WTC11 (cell line): ENCODE measurements at regions not wholly inside any gene's neighbourhood (a gene's known extent, or its start where the extent isn't known, plus 50 kb on each side); places are given as distances from the start of the nearest gene placed in this dataset.

Experiments used
- ATAC-seq: fragments of 200-7000 bp; cut with Tn5 transposase; 2 replicates; pipeline ENCODE4 v1.10.0; 2021; ENCODE audit warnings: mild to moderate bottlenecking, moderate library complexity
- CTCF ChIA-PET: fragments of 300-600 bp; sonication (Branson Sonifier 250); formaldehyde crosslinking; loops from one replicate; lab custom pipeline; 2021; ENCODE audit warnings: antibody characterized with exemption; lab: Charles Lee
- POLR2A ChIA-PET: fragments of 350-600 bp; sonication (Branson Sonifier 250); formaldehyde crosslinking; loops from one replicate; lab custom pipeline; 2021; ENCODE audit warnings: antibody characterized with exemption; lab: Charles Lee
- DNase-seq: peaks from one replicate; pipeline ENCODE4 v3.0.0; 2021; ENCODE audit warnings: low spot score
- H3K27ac Mint-ChIP-seq: 2 replicates; pipeline ENCODE4 v1.8.0; 2021; ENCODE audit warnings: mixed read lengths
- H3K27me3 Mint-ChIP-seq: 2 replicates; pipeline ENCODE4 v1.8.0; 2021; ENCODE audit warnings: low read depth, mild to moderate bottlenecking, moderate library complexity, mixed read lengths
- H3K36me3 Mint-ChIP-seq: 2 replicates; pipeline ENCODE4 v1.8.0; 2021; ENCODE audit warnings: mixed read lengths
- H3K4me1 Mint-ChIP-seq: 2 replicates; pipeline ENCODE4 v1.8.0; 2022; ENCODE audit warnings: mixed read lengths
- H3K4me3 Mint-ChIP-seq: 2 replicates; pipeline ENCODE4 v1.8.0; 2021; ENCODE audit warnings: mild to moderate bottlenecking, moderate library complexity, mixed read lengths
- H3K9me3 Mint-ChIP-seq: 2 replicates; pipeline ENCODE4 v1.8.0; 2021; ENCODE audit warnings: mixed read lengths
- ATF3 ChIP-seq: sonication (generic); formaldehyde crosslinking; conservative IDR thresholded peaks from 2 replicates; pipeline ENCODE4 v1.8.1; 2022; ENCODE audit warnings: mild to moderate bottlenecking, missing genetic modification reagents
- CDX4 ChIP-seq: fragments of 250-450 bp; sonication (Bioruptor Pico); IDR thresholded peaks from 2 replicates; pipeline ENCODE4 v1.9.0; 2021; ENCODE audit warnings: moderate library complexity, mild to moderate bottlenecking, inconsistent platforms, borderline replicate concordance
- ELF4 ChIP-seq: sonication (generic); formaldehyde crosslinking; IDR thresholded peaks from 2 replicates; pipeline ENCODE4 v1.8.1; 2022; ENCODE audit warnings: low read depth, mild to moderate bottlenecking, moderate library complexity, missing genetic modification reagents
- JAZF1 ChIP-seq: fragments of 250-450 bp; sonication (Bioruptor Pico); IDR thresholded peaks from 2 replicates; pipeline ENCODE4 v1.9.0; 2021; ENCODE audit warnings: moderate library complexity, mild to moderate bottlenecking, inconsistent platforms
- MLX ChIP-seq: sonication (generic); formaldehyde crosslinking; IDR thresholded peaks from 2 replicates; pipeline ENCODE4 v1.8.1; 2023; ENCODE audit warnings: mild to moderate bottlenecking, missing genetic modification reagents, moderate library complexity
- PRDM15 ChIP-seq: sonication (generic); formaldehyde crosslinking; IDR thresholded peaks from 2 replicates; pipeline ENCODE4 v1.8.0; 2022; ENCODE audit warnings: missing genetic modification reagents
- RORB ChIP-seq: fragments of 250-450 bp; sonication (Bioruptor Pico); IDR thresholded peaks from 2 replicates; pipeline ENCODE4 v1.9.0; 2021; ENCODE audit warnings: mild to moderate bottlenecking
- USF1 ChIP-seq: sonication (generic); formaldehyde crosslinking; IDR thresholded peaks from 2 replicates; pipeline ENCODE4 v1.8.0; 2022; ENCODE audit warnings: mild to moderate bottlenecking, missing genetic modification reagents
- ZNF396 ChIP-seq: fragments of 250-450 bp; sonication (Bioruptor Pico); IDR thresholded peaks from 2 replicates; pipeline ENCODE4 v1.8.0; 2021; ENCODE audit warnings: mild to moderate bottlenecking, moderate library complexity, borderline replicate concordance
- ZNF425 ChIP-seq: fragments of 250-450 bp; sonication (Bioruptor Pico); conservative IDR thresholded peaks from 2 replicates; pipeline ENCODE4 v1.9.0; 2021; ENCODE audit warnings: mild to moderate bottlenecking
- TF ChIP-seq, protein P1 (sequence below): fragments of 200-600 bp; IDR thresholded peaks from 2 replicates; pipeline ENCODE4 v1.8.0; 2022; ENCODE audit warnings: antibody characterized with exemption
- TF ChIP-seq, protein P2 (sequence below): sonication (generic); formaldehyde crosslinking; IDR thresholded peaks from 2 replicates; pipeline ENCODE4 v1.8.1; 2023; ENCODE audit warnings: mild to moderate bottlenecking, missing genetic modification reagents, borderline replicate concordance

DNA sequence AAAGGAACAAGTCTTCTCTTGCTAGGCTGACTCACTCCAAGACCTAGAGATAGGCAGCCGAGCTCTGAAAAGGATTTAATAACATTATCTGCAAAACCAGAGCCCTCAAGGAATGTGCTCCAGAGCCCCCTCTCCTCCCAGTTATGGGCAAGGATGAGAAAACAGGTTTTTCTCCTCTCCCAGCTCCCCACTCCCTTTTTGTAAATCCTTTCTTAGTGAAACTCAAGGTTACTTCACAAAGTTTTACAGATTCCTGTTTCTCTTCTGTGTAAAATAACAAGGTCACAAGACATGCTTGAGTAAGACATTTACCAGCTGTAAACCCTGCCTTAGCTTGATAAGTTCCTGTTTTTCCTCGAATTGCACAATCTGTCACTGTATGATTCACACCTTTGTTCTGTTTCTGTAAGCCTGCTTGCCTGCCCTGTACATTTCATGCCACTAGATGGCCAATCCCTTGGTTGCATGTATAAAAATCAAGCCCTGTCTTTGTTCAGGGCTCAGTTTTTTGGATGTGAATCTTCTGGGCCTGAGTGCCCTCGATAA lies 489.4 kb downstream of the KCNA4 start:
- CTCF ChIA-PET: interaction anchor here (1.0 kb wide), 1 partner anchor 107 kb away, joined by 4 read pairs; no protein-coding TSS in a partner anchor
- TF ChIP-seq ATF3 (CRISPR knock-in tag) (no peak), MLX (CRISPR knock-in tag) (no peak), RORB (CRISPR knock-in tag) (no peak), ELF4 (CRISPR knock-in tag) (no peak), ZNF396 (CRISPR knock-in tag) (no peak), ZNF425 (CRISPR knock-in tag) (no peak), CDX4 (CRISPR knock-in tag) (no peak)
- peaks cover 5% of the 10 kb centered on the region; the same call in 1 of the 2 replicates for H3K27me3 Mint-ChIP-seq
- no peak overlapping the region for H3K27ac Mint-ChIP-seq
- H3K4me1 Mint-ChIP-seq: peaks cover 1% of the 10 kb centered on the region
- POLR2A ChIA-PET: no interaction called here
- peaks cover 18% of the 10 kb centered on the region for H3K36me3 Mint-ChIP-seq
- H3K4me3 Mint-ChIP-seq: no peak overlapping the region
- H3K9me3 Mint-ChIP-seq: peaks cover 55% of the 10 kb centered on the region
- DNase-seq: no peak
- peak; percentile 46 for ATAC-seq

DNA sequence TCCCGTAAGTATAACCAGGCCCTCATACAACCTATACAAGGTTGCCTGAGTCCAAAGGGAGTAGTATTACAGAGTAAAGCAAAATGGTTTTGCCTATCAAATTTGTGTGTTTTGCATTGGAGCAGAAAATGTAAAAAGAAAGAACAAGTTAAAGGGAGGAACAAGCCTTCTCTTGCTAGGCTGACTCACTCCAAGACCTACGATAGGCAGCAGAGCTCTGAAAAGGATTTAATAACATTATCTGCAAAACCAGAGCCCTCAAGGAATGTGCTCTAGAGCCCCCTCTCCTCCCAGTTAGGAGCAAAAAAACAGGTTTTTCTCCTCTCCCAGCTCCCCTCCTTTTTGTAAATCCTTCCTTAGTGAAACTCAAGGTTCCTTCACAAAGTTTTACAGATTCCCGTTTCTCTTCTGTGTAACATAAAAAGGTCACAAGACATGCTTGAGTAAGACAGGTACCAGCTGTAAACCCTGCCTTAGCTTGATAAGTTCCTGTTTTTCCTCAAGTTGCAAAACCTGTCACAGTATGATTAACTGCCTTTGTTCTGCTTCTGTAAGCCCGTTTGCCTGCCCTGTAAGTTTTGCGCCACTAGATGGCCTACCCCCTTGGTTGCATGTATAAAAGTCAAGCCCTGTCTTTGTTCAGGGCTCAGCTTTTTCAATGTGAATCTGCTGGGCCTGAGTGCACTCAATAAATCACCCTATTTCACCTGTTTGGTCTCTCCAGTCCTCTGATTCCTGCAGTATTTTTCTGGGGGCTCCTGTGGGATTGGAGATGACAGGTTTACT lies 498.2 kb downstream of the KCNA4 start:
- ATAC-seq (peak; percentile 84), DNase-seq (peak; percentile 46)
- Mint-ChIP-seq H3K4me1 (peaks cover 8% of the 10 kb centered on the region), H3K4me3 (no peak overlapping the region), H3K27ac (no peak overlapping the region), H3K9me3 (peaks cover 62% of the 10 kb centered on the region), H3K36me3 (peaks cover 47% of the 10 kb centered on the region), H3K27me3 (peaks cover 4% of the 10 kb centered on the region)
- no peak for TF ChIP-seq USF1 (CRISPR knock-in tag)
- TF ChIP-seq, protein P1, sequence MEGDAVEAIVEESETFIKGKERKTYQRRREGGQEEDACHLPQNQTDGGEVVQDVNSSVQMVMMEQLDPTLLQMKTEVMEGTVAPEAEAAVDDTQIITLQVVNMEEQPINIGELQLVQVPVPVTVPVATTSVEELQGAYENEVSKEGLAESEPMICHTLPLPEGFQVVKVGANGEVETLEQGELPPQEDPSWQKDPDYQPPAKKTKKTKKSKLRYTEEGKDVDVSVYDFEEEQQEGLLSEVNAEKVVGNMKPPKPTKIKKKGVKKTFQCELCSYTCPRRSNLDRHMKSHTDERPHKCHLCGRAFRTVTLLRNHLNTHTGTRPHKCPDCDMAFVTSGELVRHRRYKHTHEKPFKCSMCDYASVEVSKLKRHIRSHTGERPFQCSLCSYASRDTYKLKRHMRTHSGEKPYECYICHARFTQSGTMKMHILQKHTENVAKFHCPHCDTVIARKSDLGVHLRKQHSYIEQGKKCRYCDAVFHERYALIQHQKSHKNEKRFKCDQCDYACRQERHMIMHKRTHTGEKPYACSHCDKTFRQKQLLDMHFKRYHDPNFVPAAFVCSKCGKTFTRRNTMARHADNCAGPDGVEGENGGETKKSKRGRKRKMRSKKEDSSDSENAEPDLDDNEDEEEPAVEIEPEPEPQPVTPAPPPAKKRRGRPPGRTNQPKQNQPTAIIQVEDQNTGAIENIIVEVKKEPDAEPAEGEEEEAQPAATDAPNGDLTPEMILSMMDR: peak; percentile 40
- POLR2A ChIA-PET: no interaction called here
- CTCF ChIA-PET: interaction anchor here (0.6 to 1.2 kb wide), 3 partner anchors 32 to 116 kb away, joined by 3 to 5 read pairs (median 4); no protein-coding TSS in a partner anchor

DNA sequence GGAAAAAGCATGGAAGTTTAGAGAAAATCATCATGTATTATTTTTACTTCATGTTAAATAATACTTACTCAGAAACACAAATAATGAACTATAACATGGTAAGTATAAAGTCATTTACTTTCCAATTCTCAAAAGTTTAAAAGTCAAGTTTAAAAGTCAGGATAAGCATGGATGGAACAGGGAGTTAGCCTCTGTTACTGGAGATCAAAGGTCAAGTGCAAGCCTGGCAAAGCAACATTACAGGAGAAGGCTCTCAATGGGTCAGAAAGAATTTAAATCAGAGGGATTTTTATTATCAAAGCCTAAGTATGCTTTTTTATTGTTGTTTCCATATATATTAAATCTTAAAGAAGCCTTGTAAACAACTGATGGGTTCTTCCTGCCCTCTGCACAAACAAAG lies 505.4 kb downstream of the KCNA4 start:
- ATAC-seq: no peak
- no peaks in the 10 kb centered on the region for H3K9me3 Mint-ChIP-seq
- no peak overlapping the region for H3K27ac Mint-ChIP-seq
- DNase-seq: no peak
- H3K36me3 Mint-ChIP-seq: no peaks in the 10 kb centered on the region
- TF ChIP-seq USF1 (CRISPR knock-in tag) (no peak), PRDM15 (CRISPR knock-in tag) (no peak), JAZF1 (no peak)
- TF ChIP-seq, protein P2, sequence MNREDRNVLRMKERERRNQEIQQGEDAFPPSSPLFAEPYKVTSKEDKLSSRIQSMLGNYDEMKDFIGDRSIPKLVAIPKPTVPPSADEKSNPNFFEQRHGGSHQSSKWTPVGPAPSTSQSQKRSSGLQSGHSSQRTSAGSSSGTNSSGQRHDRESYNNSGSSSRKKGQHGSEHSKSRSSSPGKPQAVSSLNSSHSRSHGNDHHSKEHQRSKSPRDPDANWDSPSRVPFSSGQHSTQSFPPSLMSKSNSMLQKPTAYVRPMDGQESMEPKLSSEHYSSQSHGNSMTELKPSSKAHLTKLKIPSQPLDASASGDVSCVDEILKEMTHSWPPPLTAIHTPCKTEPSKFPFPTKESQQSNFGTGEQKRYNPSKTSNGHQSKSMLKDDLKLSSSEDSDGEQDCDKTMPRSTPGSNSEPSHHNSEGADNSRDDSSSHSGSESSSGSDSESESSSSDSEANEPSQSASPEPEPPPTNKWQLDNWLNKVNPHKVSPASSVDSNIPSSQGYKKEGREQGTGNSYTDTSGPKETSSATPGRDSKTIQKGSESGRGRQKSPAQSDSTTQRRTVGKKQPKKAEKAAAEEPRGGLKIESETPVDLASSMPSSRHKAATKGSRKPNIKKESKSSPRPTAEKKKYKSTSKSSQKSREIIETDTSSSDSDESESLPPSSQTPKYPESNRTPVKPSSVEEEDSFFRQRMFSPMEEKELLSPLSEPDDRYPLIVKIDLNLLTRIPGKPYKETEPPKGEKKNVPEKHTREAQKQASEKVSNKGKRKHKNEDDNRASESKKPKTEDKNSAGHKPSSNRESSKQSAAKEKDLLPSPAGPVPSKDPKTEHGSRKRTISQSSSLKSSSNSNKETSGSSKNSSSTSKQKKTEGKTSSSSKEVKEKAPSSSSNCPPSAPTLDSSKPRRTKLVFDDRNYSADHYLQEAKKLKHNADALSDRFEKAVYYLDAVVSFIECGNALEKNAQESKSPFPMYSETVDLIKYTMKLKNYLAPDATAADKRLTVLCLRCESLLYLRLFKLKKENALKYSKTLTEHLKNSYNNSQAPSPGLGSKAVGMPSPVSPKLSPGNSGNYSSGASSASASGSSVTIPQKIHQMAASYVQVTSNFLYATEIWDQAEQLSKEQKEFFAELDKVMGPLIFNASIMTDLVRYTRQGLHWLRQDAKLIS: no peak
- ChIA-PET POLR2A (no interaction called here), CTCF (no interaction called here)
- H3K27me3 Mint-ChIP-seq: no peaks in the 10 kb centered on the region
- H3K4me3 Mint-ChIP-seq: no peak overlapping the region
- no peaks in the 10 kb centered on the region for H3K4me1 Mint-ChIP-seq
